ENCODE measurements at regions not wholly inside any gene's neighbourhood (a gene's known extent, or its start where the extent isn't known, plus 50 kb on each side); places are given as distances from the start of the nearest gene placed in this dataset.
A peak's percentile ranks its signal among the peaks of the same experiment; 100 is the strongest.

DNA sequence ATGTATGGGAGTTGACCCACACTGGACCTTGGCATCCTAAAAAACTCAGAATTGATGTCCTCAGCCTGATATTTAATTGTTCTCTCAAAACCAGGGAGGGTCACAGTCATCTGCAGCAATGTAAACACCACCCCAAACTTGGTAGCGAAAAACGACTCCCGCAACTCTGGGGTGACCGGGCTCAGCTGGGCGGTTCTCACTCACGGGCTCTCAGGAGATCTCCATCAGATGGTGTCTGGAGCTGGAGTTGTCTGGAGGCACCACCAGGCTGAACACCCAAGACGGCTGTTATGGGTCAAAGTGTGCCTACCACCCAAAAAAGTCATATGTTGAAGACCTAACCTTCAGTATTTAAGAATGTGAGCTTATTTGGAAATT is 50.9 kb upstream of the NXT1 start:
- Histone ChIP-seq H3K23ac (ENCODE audit: low read length in 2 of 2) (no peak overlapping the region), H3K18ac (ENCODE audit: low read depth in 1 of 2, low read length in 2 of 2) (no peak overlapping the region), H3K27ac (ENCODE audit: low read length, poor library complexity, severe bottlenecking) (no peak overlapping the region), H3K4me2 (ENCODE audit: low read length, poor library complexity, severe bottlenecking) (no peak overlapping the region), H4K91ac (ENCODE audit: low read length) (no peak overlapping the region), H3K4me1 (ENCODE audit: control insufficient read depth, insufficient read depth, low read depth, low read length) (peaks cover 12% of the 10 kb centered on the region), H4K8ac (ENCODE audit: low read length) (no peak overlapping the region), H3K36me3 (ENCODE audit: control insufficient read depth in 1 of 2, insufficient read depth in 2 of 2, low read depth in 1 of 2, low read length in 2 of 2) (no peaks in the 10 kb centered on the region), H2BK15ac (ENCODE audit: low read depth, poor library complexity, severe bottlenecking) (no peak overlapping the region), H2BK120ac (ENCODE audit: low read depth, low read length) (no peak overlapping the region), H2AFZ (ENCODE audit: low read depth, low read length) (no peak overlapping the region), H3K4me3 (ENCODE audit: insufficient read depth in 1 of 2, low read depth in 1 of 2, low read length in 2 of 2) (no peak overlapping the region), H3K9me3 (ENCODE audit: control insufficient read depth, low read length) (no peaks in the 10 kb centered on the region), H3K4ac (ENCODE audit: low read depth in 1 of 2, low read length in 2 of 2) (no peak overlapping the region), H3K79me1 (replicated peaks; ENCODE audit: low read length, poor library complexity, severe bottlenecking) (no peaks in the 10 kb centered on the region), H3K27me3 (ENCODE audit: control insufficient read depth in 1 of 2, insufficient read depth in 1 of 2, low read length in 2 of 2) (peaks cover 4 to 72% of the 10 kb centered on the region in 2 experiments), H2BK5ac (ENCODE audit: low read depth, low read length, poor library complexity, severe bottlenecking) (no peak overlapping the region), H2AK5ac (ENCODE audit: low read length, severe bottlenecking) (no peak overlapping the region), H2BK12ac (ENCODE audit: low read length in 2 of 2) (no peak overlapping the region), H3K14ac (ENCODE audit: low read length in 2 of 2) (no peak overlapping the region), H3K9ac (ENCODE audit: low read length) (no peak overlapping the region)
- 96% methylated on average over 6 of the region's 7 CpGs for WGBS
- DNase-seq: no peak

DNA sequence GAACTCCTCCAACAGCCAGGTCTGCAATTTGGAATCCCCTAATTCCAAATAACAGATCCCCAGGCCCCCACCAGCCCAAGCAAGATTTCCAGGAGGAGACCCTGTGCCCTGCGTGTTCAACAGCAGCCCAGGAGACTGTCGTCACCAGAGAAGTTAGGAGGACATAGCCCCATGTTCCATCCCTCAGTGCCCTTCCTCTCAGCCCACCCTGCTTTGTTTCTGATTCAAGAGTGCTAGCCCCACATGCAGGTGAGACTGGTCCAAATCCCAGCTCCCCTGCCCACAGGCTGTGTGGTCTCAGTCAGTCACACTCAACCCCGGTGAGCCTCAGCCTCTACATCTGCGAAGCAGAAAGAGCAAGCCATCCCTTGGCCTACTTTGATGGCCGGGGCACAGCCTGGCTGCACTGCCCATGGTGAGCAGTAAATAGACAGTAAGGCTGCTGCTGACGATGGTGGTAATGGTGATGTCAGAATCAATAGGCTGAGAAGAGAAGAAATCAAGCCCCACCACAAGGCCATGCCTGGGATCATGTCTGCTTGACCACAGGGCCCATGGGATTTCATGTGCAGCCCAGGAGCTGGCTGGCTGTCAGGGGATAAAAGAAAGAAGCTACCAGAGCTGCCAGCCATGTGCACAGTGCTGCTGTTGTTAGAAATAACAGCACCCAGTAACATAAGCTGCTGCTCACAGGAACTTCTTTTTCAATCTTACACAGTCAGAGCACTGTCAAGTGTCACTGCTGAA is 51.5 kb upstream of the NXT1 start:
- Histone ChIP-seq H3K4ac (ENCODE audit: low read depth in 1 of 2, low read length in 2 of 2) (no peak overlapping the region), H3K9ac (ENCODE audit: low read length) (no peak overlapping the region), H3K79me1 (replicated peaks; ENCODE audit: low read length, poor library complexity, severe bottlenecking) (no peaks in the 10 kb centered on the region), H2BK120ac (ENCODE audit: low read depth, low read length) (no peak overlapping the region), H2AK5ac (ENCODE audit: low read length, severe bottlenecking) (no peak overlapping the region), H3K9me3 (ENCODE audit: control insufficient read depth, low read length) (no peaks in the 10 kb centered on the region), H3K4me3 (ENCODE audit: insufficient read depth in 1 of 2, low read depth in 1 of 2, low read length in 2 of 2) (no peak overlapping the region), H3K4me2 (ENCODE audit: low read length, poor library complexity, severe bottlenecking) (no peak overlapping the region), H3K36me3 (ENCODE audit: control insufficient read depth in 1 of 2, insufficient read depth in 2 of 2, low read depth in 1 of 2, low read length in 2 of 2) (no peaks in the 10 kb centered on the region), H2BK12ac (ENCODE audit: low read length in 2 of 2) (no peak overlapping the region), H4K8ac (ENCODE audit: low read length) (no peak overlapping the region), H3K18ac (ENCODE audit: low read depth in 1 of 2, low read length in 2 of 2) (no peak overlapping the region), H2BK15ac (ENCODE audit: low read depth, poor library complexity, severe bottlenecking) (no peak overlapping the region), H2AFZ (ENCODE audit: low read depth, low read length) (no peak overlapping the region), H2BK5ac (ENCODE audit: low read depth, low read length, poor library complexity, severe bottlenecking) (no peak overlapping the region), H3K4me1 (ENCODE audit: control insufficient read depth, insufficient read depth, low read depth, low read length) (peaks cover 11% of the 10 kb centered on the region), H3K27ac (ENCODE audit: low read length, poor library complexity, severe bottlenecking) (no peak overlapping the region), H3K27me3 (ENCODE audit: control insufficient read depth in 1 of 2, insufficient read depth in 1 of 2, low read length in 2 of 2) (peaks cover 4 to 78% of the 10 kb centered on the region in 2 experiments), H3K14ac (ENCODE audit: low read length in 2 of 2) (peak overlapping the region in 1 of 2 experiments; percentile 61), H3K23ac (ENCODE audit: low read length in 2 of 2) (no peak overlapping the region), H4K91ac (ENCODE audit: low read length) (no peak overlapping the region)
- DNase-seq: peak; percentile 41
- 85% methylated on average over 6 of the region's 6 CpGs for whole genome bisulfite sequencing

DNA sequence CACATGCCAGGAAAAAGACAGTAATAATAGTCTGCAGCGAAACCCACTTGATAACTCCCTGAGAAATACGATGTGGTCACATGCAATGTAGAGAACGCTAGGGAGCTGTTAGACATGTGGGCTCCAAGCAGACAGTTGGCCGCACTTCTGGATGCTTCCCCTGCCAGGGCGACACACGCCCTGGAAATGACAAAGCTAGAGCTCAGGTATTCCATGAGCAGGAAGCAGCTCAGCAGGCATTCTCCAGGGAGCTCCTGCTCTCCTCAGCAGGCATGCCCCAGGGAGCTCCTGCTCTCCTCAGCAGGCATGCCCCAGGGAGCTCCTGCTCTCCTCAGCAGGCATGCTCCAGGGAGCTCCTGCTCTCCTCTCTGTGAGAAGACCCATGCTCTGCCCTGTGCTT is 52.4 kb upstream of the NXT1 start:
- WGBS: 76% methylated on average over 6 of the region's 6 CpGs
- no peak overlapping the region for H3K14ac ChIP-seq (ENCODE audit: low read length in 2 of 2)

DNA sequence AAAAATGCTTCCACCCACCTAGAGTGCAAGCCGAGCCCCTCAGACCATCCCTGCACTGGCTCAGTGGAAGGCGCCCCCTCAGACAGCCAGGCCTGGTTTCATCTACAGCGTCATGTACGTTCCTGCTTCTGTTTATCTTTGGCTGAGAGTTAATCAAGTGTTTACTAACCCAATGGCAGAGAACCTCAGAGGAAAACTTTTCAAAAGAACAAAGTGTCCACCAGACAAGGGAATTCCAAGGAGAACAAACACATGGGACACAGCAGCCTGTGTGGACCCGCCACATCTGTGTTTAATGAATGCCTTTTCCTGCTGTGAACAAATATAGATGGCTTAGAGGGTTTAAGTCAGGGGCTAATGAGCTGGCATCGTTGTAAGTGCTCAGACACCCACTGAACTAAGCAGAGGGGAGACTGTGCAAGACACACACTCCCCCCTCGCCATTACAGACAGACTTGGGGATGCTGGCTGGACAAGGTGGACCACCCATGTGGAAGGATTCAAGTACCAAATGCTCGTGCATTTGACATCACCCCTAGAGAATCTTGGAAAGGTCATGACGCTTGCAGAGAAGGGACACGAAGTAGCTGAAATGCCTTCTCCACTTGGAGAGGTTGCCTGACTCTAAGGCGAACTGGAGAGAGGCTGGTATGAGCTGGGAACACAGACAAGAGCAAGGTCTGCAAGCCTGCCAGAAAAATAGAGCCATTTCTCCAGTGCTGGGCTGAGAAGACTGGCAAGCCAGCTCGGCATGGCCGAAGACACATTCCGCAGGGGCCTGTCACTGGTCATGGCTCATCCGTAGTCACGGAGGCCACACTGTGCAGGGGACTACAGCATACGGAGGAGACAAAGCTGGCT is 53.5 kb upstream of the NXT1 start:
- Histone ChIP-seq H3K9me3 (ENCODE audit: control insufficient read depth, low read length) (no peaks in the 10 kb centered on the region), H4K91ac (ENCODE audit: low read length) (no peak overlapping the region), H4K8ac (ENCODE audit: low read length) (no peak overlapping the region), H3K18ac (ENCODE audit: low read depth in 1 of 2, low read length in 2 of 2) (peak overlapping the region in 1 of 2 experiments; percentile 43), H3K4me1 (ENCODE audit: control insufficient read depth, insufficient read depth, low read depth, low read length) (peaks cover 11% of the 10 kb centered on the region), H3K9ac (ENCODE audit: low read length) (no peak overlapping the region), H2BK12ac (ENCODE audit: low read length in 2 of 2) (peak overlapping the region in 1 of 2 experiments; percentile 38), H3K14ac (ENCODE audit: low read length in 2 of 2) (peak overlapping the region in 1 of 2 experiments; percentile 44), H2BK120ac (ENCODE audit: low read depth, low read length) (no peak overlapping the region), H3K4me3 (ENCODE audit: insufficient read depth in 1 of 2, low read depth in 1 of 2, low read length in 2 of 2) (no peak overlapping the region), H3K4ac (ENCODE audit: low read depth in 1 of 2, low read length in 2 of 2) (no peak overlapping the region), H3K23ac (ENCODE audit: low read length in 2 of 2) (no peak overlapping the region), H3K36me3 (ENCODE audit: control insufficient read depth in 1 of 2, insufficient read depth in 2 of 2, low read depth in 1 of 2, low read length in 2 of 2) (no peaks in the 10 kb centered on the region), H3K4me2 (ENCODE audit: low read length, poor library complexity, severe bottlenecking) (no peak overlapping the region), H2BK5ac (ENCODE audit: low read depth, low read length, poor library complexity, severe bottlenecking) (no peak overlapping the region), H2AFZ (ENCODE audit: low read depth, low read length) (no peak overlapping the region), H3K27ac (ENCODE audit: low read length, poor library complexity, severe bottlenecking) (no peak overlapping the region), H2AK5ac (ENCODE audit: low read length, severe bottlenecking) (no peak overlapping the region), H3K79me1 (replicated peaks; ENCODE audit: low read length, poor library complexity, severe bottlenecking) (no peaks in the 10 kb centered on the region), H2BK15ac (ENCODE audit: low read depth, poor library complexity, severe bottlenecking) (no peak overlapping the region), H3K27me3 (ENCODE audit: control insufficient read depth in 1 of 2, insufficient read depth in 1 of 2, low read length in 2 of 2) (peaks cover 0 to 68% of the 10 kb centered on the region in 2 experiments)
- 52% methylated on average over 17 of the region's 17 CpGs for WGBS
- peak; percentile 69 for DNase-seq

More for the DNA sequence above, 52.4 kb upstream of the NXT1 start:
- Histone ChIP-seq H3K36me3 (ENCODE audit: control insufficient read depth in 1 of 2, insufficient read depth in 2 of 2, low read depth in 1 of 2, low read length in 2 of 2) (no peaks in the 10 kb centered on the region), H3K4me3 (ENCODE audit: insufficient read depth in 1 of 2, low read depth in 1 of 2, low read length in 2 of 2) (no peak overlapping the region), H2AK5ac (ENCODE audit: low read length, severe bottlenecking) (no peak overlapping the region), H2AFZ (ENCODE audit: low read depth, low read length) (no peak overlapping the region), H3K4me1 (ENCODE audit: control insufficient read depth, insufficient read depth, low read depth, low read length) (peaks cover 11% of the 10 kb centered on the region), H3K79me1 (replicated peaks; ENCODE audit: low read length, poor library complexity, severe bottlenecking) (no peaks in the 10 kb centered on the region), H3K27me3 (ENCODE audit: control insufficient read depth in 1 of 2, insufficient read depth in 1 of 2, low read length in 2 of 2) (peaks cover under 1 to 78% of the 10 kb centered on the region in 2 experiments), H2BK12ac (ENCODE audit: low read length in 2 of 2) (no peak overlapping the region), H4K91ac (ENCODE audit: low read length) (no peak overlapping the region), H2BK15ac (ENCODE audit: low read depth, poor library complexity, severe bottlenecking) (no peak overlapping the region), H2BK120ac (ENCODE audit: low read depth, low read length) (no peak overlapping the region), H3K23ac (ENCODE audit: low read length in 2 of 2) (no peak overlapping the region), H3K4me2 (ENCODE audit: low read length, poor library complexity, severe bottlenecking) (no peak overlapping the region), H3K9ac (ENCODE audit: low read length) (no peak overlapping the region), H4K8ac (ENCODE audit: low read length) (no peak overlapping the region), H3K27ac (ENCODE audit: low read length, poor library complexity, severe bottlenecking) (no peak overlapping the region), H2BK5ac (ENCODE audit: low read depth, low read length, poor library complexity, severe bottlenecking) (no peak overlapping the region), H3K18ac (ENCODE audit: low read depth in 1 of 2, low read length in 2 of 2) (no peak overlapping the region), H3K4ac (ENCODE audit: low read depth in 1 of 2, low read length in 2 of 2) (no peak overlapping the region), H3K9me3 (ENCODE audit: control insufficient read depth, low read length) (no peaks in the 10 kb centered on the region)
- no peak for DNase-seq
